ENCODE measurements at regions not wholly inside any gene's neighbourhood (a gene's known extent, or its start where the extent isn't known, plus 50 kb on each side); places are given as distances from the start of the nearest gene placed in this dataset.

GRCh38 chr15:91490211-91490610 lies 363.3 kb upstream of the SLCO3A1 start:
- Histone ChIP-seq H3K9ac (ENCODE audit: low read length) (no peak overlapping the region), H3K27ac (ENCODE audit: low read depth, low read length) (no peak overlapping the region), H3F3A (ENCODE audit: insufficient read depth) (no peaks in the 10 kb centered on the region), H3K9me3 (ENCODE audit: insufficient read depth, low read length) (no peaks in the 10 kb centered on the region), H3K4me3 (ENCODE audit: insufficient read depth, low read length, poor library complexity, severe bottlenecking) (no peak overlapping the region), H3K79me2 (ENCODE audit: insufficient read depth, low read length) (no peaks in the 10 kb centered on the region), H3K36me3 (ENCODE audit: low read length) (no peaks in the 10 kb centered on the region), H4K20me1 (ENCODE audit: low read depth, low read length) (no peaks in the 10 kb centered on the region), H3K9me2 (replicated peaks; ENCODE audit: insufficient read depth, low read length) (no peaks in the 10 kb centered on the region), H3K27me3 (ENCODE audit: low read length) (no peaks in the 10 kb centered on the region), H3K4me2 (ENCODE audit: low read depth, low read length, poor library complexity, severe bottlenecking) (no peak overlapping the region), H2AFZ (ENCODE audit: low read depth, low read length, severe bottlenecking) (no peak overlapping the region)
- TF ChIP-seq EZH2phosphoT487 (conservative IDR thresholded peaks at IDR 0.05; ENCODE audit: low read length) (no peak), CTCF (IDR thresholded peaks at IDR 0.05; ENCODE audit: insufficient read depth, low read length, poor library complexity, severe bottlenecking) (no peak)

GRCh38 chr15:91491101-91491950 lies 362.2 kb upstream of the SLCO3A1 start:
- Histone ChIP-seq H3K9me2 (replicated peaks; ENCODE audit: insufficient read depth, low read length) (no peaks in the 10 kb centered on the region), H3K27me3 (ENCODE audit: low read length) (no peaks in the 10 kb centered on the region), H3K9me3 (ENCODE audit: insufficient read depth, low read length) (no peaks in the 10 kb centered on the region), H3K79me2 (ENCODE audit: insufficient read depth, low read length) (no peaks in the 10 kb centered on the region), H3F3A (ENCODE audit: insufficient read depth) (no peaks in the 10 kb centered on the region), H3K4me3 (ENCODE audit: insufficient read depth, low read length, poor library complexity, severe bottlenecking) (no peak overlapping the region), H3K9ac (ENCODE audit: low read length) (no peak overlapping the region), H2AFZ (ENCODE audit: low read depth, low read length, severe bottlenecking) (no peak overlapping the region), H3K4me2 (ENCODE audit: low read depth, low read length, poor library complexity, severe bottlenecking) (no peak overlapping the region), H4K20me1 (ENCODE audit: low read depth, low read length) (no peaks in the 10 kb centered on the region), H3K27ac (ENCODE audit: low read depth, low read length) (no peak overlapping the region), H3K36me3 (ENCODE audit: low read length) (no peaks in the 10 kb centered on the region)
- TF ChIP-seq EZH2phosphoT487 (conservative IDR thresholded peaks at IDR 0.05; ENCODE audit: low read length) (no peak), CTCF (IDR thresholded peaks at IDR 0.05; ENCODE audit: insufficient read depth, low read length, poor library complexity, severe bottlenecking) (no peak)

GRCh38 chr15:91496754-91497691 lies 356.5 kb upstream of the SLCO3A1 start:
- Histone ChIP-seq H3K9me2 (replicated peaks; ENCODE audit: insufficient read depth, low read length) (no peaks in the 10 kb centered on the region), H3K9me3 (ENCODE audit: insufficient read depth, low read length) (no peaks in the 10 kb centered on the region), H4K20me1 (ENCODE audit: low read depth, low read length) (no peaks in the 10 kb centered on the region), H3K27ac (ENCODE audit: low read depth, low read length) (no peak overlapping the region), H3K79me2 (ENCODE audit: insufficient read depth, low read length) (no peaks in the 10 kb centered on the region), H3K36me3 (ENCODE audit: low read length) (no peaks in the 10 kb centered on the region), H3K4me3 (ENCODE audit: insufficient read depth, low read length, poor library complexity, severe bottlenecking) (no peak overlapping the region), H3K4me2 (ENCODE audit: low read depth, low read length, poor library complexity, severe bottlenecking) (no peak overlapping the region), H3K27me3 (ENCODE audit: low read length) (no peaks in the 10 kb centered on the region), H3F3A (ENCODE audit: insufficient read depth) (no peaks in the 10 kb centered on the region), H3K9ac (ENCODE audit: low read length) (no peak overlapping the region), H2AFZ (ENCODE audit: low read depth, low read length, severe bottlenecking) (no peak overlapping the region)
- no peak for TF ChIP-seq EZH2phosphoT487 (conservative IDR thresholded peaks at IDR 0.05; ENCODE audit: low read length)
- TF ChIP-seq CTCF (IDR thresholded peaks at IDR 0.05; ENCODE audit: insufficient read depth, low read length, poor library complexity, severe bottlenecking), result no peak

Data from SU-DHL-6 (cell line).